Stimulated activated CD8-positive, alpha-beta memory T cell treated with anti-CD3 and anti-CD28 coated beads, Interleukin-12 subunit alpha, Interleukin-12 subunit beta, amount 100 ng/mL, for 24 hours (primary cell): ENCODE measurements at regions not wholly inside any gene's neighbourhood (a gene's known extent, or its start where the extent isn't known, plus 50 kb on each side); places are given as distances from the start of the nearest gene placed in this dataset.

ENCODE experiments used
- DNase-seq: peaks from one replicate; pipeline ENCODE4 v3.0.0-alpha.2; 2020; ENCODE audit errors: extremely low read depth

- no peak for DNase-seq
These were observed 186.1 kb upstream of the LNX1 start for GRCh38 chr4:53777244-53777984.

GRCh38 chr4:53776141-53776540, 184.9 kb upstream of the LNX1 start:
- DNase-seq: no peak

GRCh38 chr4:53775381-53775780, 184.1 kb upstream of the LNX1 start:
- DNase-seq: no peak

GRCh38 chr4:53771326-53771725, 180.0 kb upstream of the LNX1 start:
- no peak for DNase-seq

GRCh38 chr4:53767482-53767881, 176.2 kb upstream of the LNX1 start:
- DNase-seq: no peak

GRCh38 chr4:53764761-53765490, 173.6 kb upstream of the LNX1 start:
- DNase-seq: no peak

GRCh38 chr4:53763813-53764597, 172.7 kb upstream of the LNX1 start:
- DNase-seq: no peak

- DNase-seq: no peak
These were observed 164.4 kb upstream of the LNX1 start for GRCh38 chr4:53755656-53756055.

GRCh38 chr4:53752124-53752523, 160.8 kb upstream of the LNX1 start:
- DNase-seq: no peak

- DNase-seq: no peak
These were observed 157.1 kb upstream of the LNX1 start for GRCh38 chr4:53748328-53748772.

- DNase-seq: no peak
These were observed 156.1 kb upstream of the LNX1 start for GRCh38 chr4:53747401-53747800.

- no peak for DNase-seq
These were observed 153.3 kb upstream of the LNX1 start for GRCh38 chr4:53744446-53745160.

- DNase-seq: no peak
These were observed 143.5 kb upstream of the LNX1 start for GRCh38 chr4:53734584-53735353.

- no peak for DNase-seq
These were observed 142.9 kb upstream of the LNX1 start for GRCh38 chr4:53734182-53734581.

GRCh38 chr4:53732661-53733060, 141.4 kb upstream of the LNX1 start:
- DNase-seq: no peak

GRCh38 chr4:53730031-53730805, 138.9 kb upstream of the LNX1 start:
- DNase-seq: no peak

- no peak for DNase-seq
These were observed 130.8 kb upstream of the LNX1 start for GRCh38 chr4:53722110-53722509.

- DNase-seq: no peak
These were observed 130.0 kb upstream of the LNX1 start for GRCh38 chr4:53721263-53721662.

- no peak for DNase-seq
These were observed 129.5 kb upstream of the LNX1 start for GRCh38 chr4:53720776-53721175.

- DNase-seq: no peak
These were observed 125.8 kb upstream of the LNX1 start for GRCh38 chr4:53717064-53717549.
